ENCODE measurements at regions not wholly inside any gene's neighbourhood (a gene's known extent, or its start where the extent isn't known, plus 50 kb on each side); places are given as distances from the start of the nearest gene placed in this dataset.

DNA sequence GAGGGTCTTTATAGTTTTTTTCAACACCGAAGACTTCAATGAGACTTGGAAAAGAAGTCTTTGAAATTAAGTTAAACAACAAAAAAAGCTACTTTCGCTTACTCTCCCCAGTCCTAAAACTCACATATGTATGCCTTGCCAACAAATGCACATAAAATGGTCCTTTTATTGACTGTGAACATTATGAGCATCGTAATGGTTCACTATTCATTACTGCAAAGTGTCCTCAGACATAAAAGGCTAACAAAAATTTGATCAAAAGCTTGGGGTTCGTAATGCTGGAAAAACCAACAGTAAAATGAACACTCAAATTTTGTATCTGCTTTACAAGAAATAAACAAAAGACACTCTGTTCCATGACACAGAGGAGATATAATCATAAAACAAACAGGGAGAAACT is 285.3 kb upstream of the SLC8A1 start:
- H3K9me3 ChIP-seq = no peaks in the 10 kb centered on the region
- DNase-seq = no peak

DNA sequence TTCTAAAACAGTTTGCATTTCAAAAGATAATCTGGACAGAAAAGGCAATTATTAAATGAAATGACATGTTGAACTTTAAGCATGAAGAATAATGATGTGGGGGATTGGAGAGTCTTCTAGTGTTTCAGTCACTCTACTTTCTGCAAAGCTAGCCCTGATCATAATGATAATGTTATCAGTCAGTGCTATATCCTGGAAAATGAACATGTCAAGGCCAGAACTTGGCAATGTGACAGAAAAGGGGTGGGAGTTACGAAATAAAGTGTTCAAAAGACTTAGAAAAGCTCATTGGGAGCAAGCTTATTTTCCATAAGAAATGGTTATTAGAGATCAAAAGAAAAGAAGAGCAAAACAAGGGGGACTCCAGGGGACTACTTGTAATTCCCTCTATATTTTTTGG is 288.5 kb upstream of the SLC8A1 start:
- no peaks in the 10 kb centered on the region for H3K36me3 ChIP-seq (ENCODE audit: low read depth)
- no peak overlapping the region for H3K4me3 ChIP-seq
- DNase-seq (no peak), ATAC-seq (no peak)
- intact Hi-C loops (cut with DNase I, micrococcal nuclease) = no loop called here
- H3K4me1 ChIP-seq (ENCODE audit: low read depth) = no peaks in the 10 kb centered on the region
- H3K9me3 ChIP-seq = no peaks in the 10 kb centered on the region
- TF ChIP-seq, protein P1, sequence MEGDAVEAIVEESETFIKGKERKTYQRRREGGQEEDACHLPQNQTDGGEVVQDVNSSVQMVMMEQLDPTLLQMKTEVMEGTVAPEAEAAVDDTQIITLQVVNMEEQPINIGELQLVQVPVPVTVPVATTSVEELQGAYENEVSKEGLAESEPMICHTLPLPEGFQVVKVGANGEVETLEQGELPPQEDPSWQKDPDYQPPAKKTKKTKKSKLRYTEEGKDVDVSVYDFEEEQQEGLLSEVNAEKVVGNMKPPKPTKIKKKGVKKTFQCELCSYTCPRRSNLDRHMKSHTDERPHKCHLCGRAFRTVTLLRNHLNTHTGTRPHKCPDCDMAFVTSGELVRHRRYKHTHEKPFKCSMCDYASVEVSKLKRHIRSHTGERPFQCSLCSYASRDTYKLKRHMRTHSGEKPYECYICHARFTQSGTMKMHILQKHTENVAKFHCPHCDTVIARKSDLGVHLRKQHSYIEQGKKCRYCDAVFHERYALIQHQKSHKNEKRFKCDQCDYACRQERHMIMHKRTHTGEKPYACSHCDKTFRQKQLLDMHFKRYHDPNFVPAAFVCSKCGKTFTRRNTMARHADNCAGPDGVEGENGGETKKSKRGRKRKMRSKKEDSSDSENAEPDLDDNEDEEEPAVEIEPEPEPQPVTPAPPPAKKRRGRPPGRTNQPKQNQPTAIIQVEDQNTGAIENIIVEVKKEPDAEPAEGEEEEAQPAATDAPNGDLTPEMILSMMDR (IDR thresholded peaks at IDR 0.05) = no peak

More for the DNA sequence above, 285.3 kb upstream of the SLC8A1 start:
- no peaks in the 10 kb centered on the region for H3K36me3 ChIP-seq (ENCODE audit: low read depth)
- intact Hi-C loops (cut with DNase I, micrococcal nuclease) = no loop called here
- TF ChIP-seq, protein P1 (IDR thresholded peaks at IDR 0.05) = no peak
- ATAC-seq = no peak
- H3K4me3 ChIP-seq = no peak overlapping the region
- no peaks in the 10 kb centered on the region for H3K4me1 ChIP-seq (ENCODE audit: low read depth)

DNA sequence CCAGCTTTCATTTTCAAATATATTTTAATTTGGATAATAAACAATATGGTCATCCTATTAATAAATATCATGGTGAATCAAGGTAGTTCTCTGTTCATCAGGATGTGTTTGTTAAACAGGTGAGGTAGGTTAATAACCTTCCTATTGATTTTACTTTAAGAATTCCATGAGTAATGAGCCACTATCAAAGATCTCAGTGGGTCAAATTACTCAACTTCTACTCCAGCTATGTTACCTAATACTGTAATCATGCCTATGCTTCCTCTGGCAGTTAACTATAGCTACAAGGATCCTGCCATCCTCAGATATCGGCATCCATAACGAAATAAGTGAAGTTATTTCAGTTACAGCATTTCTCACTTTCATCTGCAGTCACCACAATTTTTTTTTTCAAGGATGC is 289.6 kb upstream of the SLC8A1 start:
- Histone ChIP-seq H3K9me3 (no peaks in the 10 kb centered on the region), H3K36me3 (ENCODE audit: low read depth) (no peaks in the 10 kb centered on the region), H3K4me1 (ENCODE audit: low read depth) (no peaks in the 10 kb centered on the region), H3K4me3 (no peak overlapping the region)
- intact Hi-C loops (cut with DNase I, micrococcal nuclease) = no loop called here
- DNase-seq (no peak), ATAC-seq (no peak)
- TF ChIP-seq, protein P1 (IDR thresholded peaks at IDR 0.05) = no peak

DNA sequence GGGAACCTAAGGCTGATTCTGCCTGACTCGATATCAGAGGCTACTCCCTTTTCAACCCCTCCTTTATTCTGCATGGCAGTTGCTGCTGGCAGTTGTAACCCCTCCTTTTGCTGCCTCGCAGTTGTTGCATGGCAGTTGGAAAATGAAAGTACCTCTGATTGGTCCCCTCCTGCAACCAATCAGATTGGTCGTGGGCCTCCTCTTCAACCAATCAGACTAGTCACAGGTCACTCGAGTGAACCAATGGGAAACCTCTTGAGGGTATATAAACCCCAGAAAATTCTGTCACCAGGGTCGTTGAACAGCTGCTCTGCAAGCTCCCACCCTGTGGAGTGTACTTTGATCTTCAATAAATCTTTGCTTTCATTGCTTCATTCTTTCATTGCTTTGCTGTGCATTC is 294.3 kb upstream of the SLC8A1 start:
- Histone ChIP-seq H3K9me3 (no peaks in the 10 kb centered on the region), H3K4me3 (no peak overlapping the region), H3K4me1 (ENCODE audit: low read depth) (no peaks in the 10 kb centered on the region), H3K36me3 (ENCODE audit: low read depth) (no peaks in the 10 kb centered on the region)
- intact Hi-C loops (cut with DNase I, micrococcal nuclease) = no loop called here
- TF ChIP-seq, protein P1 (IDR thresholded peaks at IDR 0.05) = no peak
- no peak for DNase-seq
- no peak for ATAC-seq

DNA sequence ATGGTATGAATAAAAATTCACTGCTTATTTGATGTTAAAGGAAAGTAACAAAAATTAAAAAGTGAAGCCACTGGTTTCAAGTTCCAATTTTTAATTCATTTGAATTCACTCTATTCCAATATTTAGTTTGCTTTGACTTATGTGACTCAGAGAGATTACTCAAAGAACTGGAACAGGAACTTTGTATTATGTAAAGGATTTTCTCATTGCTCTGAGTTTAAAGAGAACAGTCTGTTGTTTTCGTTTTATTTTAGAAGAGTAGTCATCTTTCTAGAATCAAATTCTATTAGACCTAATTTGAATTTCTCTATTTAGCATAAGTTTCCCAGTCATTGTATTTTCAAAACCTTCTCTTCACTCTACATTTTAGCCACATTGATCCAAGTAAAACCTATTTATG is 300.1 kb upstream of the SLC8A1 start:
- no peak overlapping the region for H3K4me3 ChIP-seq
- DNase-seq (no peak), ATAC-seq (no peak)
- no peaks in the 10 kb centered on the region for H3K36me3 ChIP-seq (ENCODE audit: low read depth)
- TF ChIP-seq, protein P1 (IDR thresholded peaks at IDR 0.05) = no peak
- H3K4me1 ChIP-seq (ENCODE audit: low read depth) = no peaks in the 10 kb centered on the region
- H3K9me3 ChIP-seq = no peaks in the 10 kb centered on the region
- intact Hi-C loops (cut with DNase I, micrococcal nuclease) = no loop called here

DNA sequence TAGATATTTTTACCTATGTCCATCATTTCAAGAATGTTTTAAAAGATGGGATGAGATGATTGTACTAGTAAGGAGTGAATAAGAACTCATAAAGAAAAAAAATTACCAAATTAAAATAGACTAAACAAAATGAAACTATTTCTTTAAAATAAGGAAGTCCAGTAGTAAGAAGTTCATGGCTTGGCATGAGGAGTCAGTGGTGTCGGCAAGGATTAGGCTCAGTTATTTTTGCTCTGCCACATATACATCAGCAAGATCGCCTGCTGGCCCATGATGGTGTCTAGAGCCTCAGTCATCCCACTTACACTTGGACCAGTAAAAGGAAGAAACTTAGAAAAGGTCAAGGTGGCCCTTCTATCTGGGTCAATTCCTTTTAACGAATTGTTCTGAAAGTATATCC is 300.9 kb upstream of the SLC8A1 start:
- H3K4me3 ChIP-seq = no peak overlapping the region
- ATAC-seq = no peak
- intact Hi-C loops (cut with DNase I, micrococcal nuclease) = no loop called here
- H3K4me1 ChIP-seq (ENCODE audit: low read depth) = no peaks in the 10 kb centered on the region
- no peaks in the 10 kb centered on the region for H3K36me3 ChIP-seq (ENCODE audit: low read depth)
- DNase-seq = no peak
- no peaks in the 10 kb centered on the region for H3K9me3 ChIP-seq
- TF ChIP-seq, protein P1 (IDR thresholded peaks at IDR 0.05) = no peak
